ENCODE measurements at regions not wholly inside any gene's neighbourhood (a gene's known extent, or its start where the extent isn't known, plus 50 kb on each side); places are given as distances from the start of the nearest gene placed in this dataset.

DNA sequence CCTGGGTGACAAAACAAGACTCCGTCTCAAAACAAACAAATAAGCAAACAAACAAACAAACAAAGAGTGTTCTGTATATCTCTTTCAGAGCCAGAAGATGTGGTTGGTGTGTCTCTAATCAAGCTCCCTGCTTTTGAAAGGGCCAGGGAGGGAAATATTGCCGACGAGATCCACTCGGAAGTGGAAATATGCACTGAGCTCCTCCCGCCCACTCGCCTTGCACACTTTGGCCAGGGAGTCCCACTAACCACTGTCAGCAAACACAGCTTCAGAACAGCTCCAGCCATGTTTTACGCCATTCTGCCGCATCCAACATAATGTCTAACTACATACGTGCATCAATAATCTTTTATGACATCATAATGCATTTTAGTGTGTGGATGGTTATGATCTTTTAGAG, 155.5 kb upstream of the VSTM2B start:
- Histone ChIP-seq H3K27me3 (ENCODE audit: insufficient read depth) (peaks cover 16% of the 10 kb centered on the region; the same call in 1 of the 2 replicates), H4K20me1 (ENCODE audit: insufficient read depth) (no peaks in the 10 kb centered on the region), H3F3A (replicated peaks; ENCODE audit: insufficient read depth) (no peaks in the 10 kb centered on the region), H3K4me1 (ENCODE audit: control insufficient read depth in 1 of 2, insufficient read depth in 2 of 2, low read depth in 1 of 2, low read length in 1 of 2) (no peaks in the 10 kb centered on the region), H3K36me3 (replicated peaks in 1 of 2; ENCODE audit: control insufficient read depth in 1 of 2, insufficient read depth in 2 of 2, low read length in 1 of 2) (no peaks in the 10 kb centered on the region), H3K9ac (no peak overlapping the region), H2AFZ (ENCODE audit: low read depth) (no peak overlapping the region), H3K27ac (ENCODE audit: low read depth in 2 of 2, low read length in 1 of 2) (no peak overlapping the region), H3K4me3 (ENCODE audit: low read depth in 2 of 2, low read length in 1 of 2) (no peak overlapping the region), H3K79me2 (ENCODE audit: insufficient read depth) (no peaks in the 10 kb centered on the region), H3K4me2 (no peak overlapping the region), H3K9me3 (no peaks in the 10 kb centered on the region), H3K9me2 (no peaks in the 10 kb centered on the region)
- DNase-seq, result no peak
- WGBS (ENCODE audit: low lambda C conversion rate), result 38% methylated on average over 9 of the region's 9 CpGs
- CTCF ChIA-PET, result no interaction called here
- POLR2A ChIA-PET, result no interaction called here
- TF ChIP-seq, protein P1, sequence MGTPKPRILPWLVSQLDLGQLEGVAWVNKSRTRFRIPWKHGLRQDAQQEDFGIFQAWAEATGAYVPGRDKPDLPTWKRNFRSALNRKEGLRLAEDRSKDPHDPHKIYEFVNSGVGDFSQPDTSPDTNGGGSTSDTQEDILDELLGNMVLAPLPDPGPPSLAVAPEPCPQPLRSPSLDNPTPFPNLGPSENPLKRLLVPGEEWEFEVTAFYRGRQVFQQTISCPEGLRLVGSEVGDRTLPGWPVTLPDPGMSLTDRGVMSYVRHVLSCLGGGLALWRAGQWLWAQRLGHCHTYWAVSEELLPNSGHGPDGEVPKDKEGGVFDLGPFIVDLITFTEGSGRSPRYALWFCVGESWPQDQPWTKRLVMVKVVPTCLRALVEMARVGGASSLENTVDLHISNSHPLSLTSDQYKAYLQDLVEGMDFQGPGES (IDR thresholded peaks at IDR 0.05; ENCODE audit: low read depth, low read length), result no peak
- TF ChIP-seq ELF1 (IDR thresholded peaks at IDR 0.05) (no peak), TAF1 (IDR thresholded peaks at IDR 0.05; ENCODE audit: borderline replicate concordance, low read depth, low read length) (no peak), RFX5 (IDR thresholded peaks at IDR 0.05; ENCODE audit: low read length) (no peak), FOSL2 (IDR thresholded peaks at IDR 0.05; ENCODE audit: borderline replicate concordance, low read depth) (no peak)
- TF ChIP-seq, protein P2, sequence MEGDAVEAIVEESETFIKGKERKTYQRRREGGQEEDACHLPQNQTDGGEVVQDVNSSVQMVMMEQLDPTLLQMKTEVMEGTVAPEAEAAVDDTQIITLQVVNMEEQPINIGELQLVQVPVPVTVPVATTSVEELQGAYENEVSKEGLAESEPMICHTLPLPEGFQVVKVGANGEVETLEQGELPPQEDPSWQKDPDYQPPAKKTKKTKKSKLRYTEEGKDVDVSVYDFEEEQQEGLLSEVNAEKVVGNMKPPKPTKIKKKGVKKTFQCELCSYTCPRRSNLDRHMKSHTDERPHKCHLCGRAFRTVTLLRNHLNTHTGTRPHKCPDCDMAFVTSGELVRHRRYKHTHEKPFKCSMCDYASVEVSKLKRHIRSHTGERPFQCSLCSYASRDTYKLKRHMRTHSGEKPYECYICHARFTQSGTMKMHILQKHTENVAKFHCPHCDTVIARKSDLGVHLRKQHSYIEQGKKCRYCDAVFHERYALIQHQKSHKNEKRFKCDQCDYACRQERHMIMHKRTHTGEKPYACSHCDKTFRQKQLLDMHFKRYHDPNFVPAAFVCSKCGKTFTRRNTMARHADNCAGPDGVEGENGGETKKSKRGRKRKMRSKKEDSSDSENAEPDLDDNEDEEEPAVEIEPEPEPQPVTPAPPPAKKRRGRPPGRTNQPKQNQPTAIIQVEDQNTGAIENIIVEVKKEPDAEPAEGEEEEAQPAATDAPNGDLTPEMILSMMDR (IDR thresholded peaks at IDR 0.05), result no peak
- TF ChIP-seq, protein P3, sequence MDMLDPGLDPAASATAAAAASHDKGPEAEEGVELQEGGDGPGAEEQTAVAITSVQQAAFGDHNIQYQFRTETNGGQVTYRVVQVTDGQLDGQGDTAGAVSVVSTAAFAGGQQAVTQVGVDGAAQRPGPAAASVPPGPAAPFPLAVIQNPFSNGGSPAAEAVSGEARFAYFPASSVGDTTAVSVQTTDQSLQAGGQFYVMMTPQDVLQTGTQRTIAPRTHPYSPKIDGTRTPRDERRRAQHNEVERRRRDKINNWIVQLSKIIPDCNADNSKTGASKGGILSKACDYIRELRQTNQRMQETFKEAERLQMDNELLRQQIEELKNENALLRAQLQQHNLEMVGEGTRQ (IDR thresholded peaks at IDR 0.05; ENCODE audit: borderline replicate concordance, low read depth, low read length), result no peak

DNA sequence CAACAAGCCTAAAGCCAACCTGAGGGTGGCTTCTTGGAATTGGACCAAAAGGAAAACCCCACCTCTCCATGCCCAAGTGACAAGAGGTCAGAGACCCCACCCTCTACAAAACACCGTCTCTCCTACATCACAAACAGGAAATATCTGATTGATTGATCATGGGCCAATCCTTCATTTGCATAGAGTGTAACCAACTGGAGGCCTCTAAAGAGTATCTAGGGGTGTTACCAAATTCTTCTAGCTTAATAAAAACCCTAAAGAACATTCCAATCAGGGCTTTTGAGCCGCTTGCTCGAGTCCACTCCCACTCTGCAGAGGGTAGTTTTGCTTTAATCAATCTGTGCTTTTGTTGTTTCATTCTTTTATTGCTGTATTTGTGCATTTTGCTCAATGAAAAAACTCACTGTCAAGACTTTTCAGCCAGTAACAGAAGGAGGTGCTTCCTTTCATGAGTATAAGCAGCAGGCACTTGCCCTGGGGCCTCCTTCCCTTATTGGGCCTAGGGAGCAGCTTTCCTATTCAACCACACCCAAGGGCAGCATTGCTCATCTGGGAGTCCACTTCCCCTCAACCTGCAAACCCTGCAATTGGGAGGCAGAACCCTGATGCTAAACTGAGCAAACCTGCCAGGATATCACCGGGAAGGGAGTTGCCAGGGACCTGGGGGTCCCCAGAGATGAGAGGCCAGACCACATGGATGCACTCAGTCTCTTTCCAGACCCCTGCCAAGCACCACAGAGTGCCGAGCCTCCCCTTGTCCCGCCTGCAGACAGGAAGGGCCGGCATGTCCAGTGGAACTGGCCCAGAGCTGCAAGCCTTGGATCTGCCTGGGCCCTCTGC, 154.3 kb upstream of the VSTM2B start:
- H3K9me3 ChIP-seq, result no peaks in the 10 kb centered on the region
- no peaks in the 10 kb centered on the region for H3K79me2 ChIP-seq (ENCODE audit: insufficient read depth)
- H3K4me1 ChIP-seq (ENCODE audit: control insufficient read depth in 1 of 2, insufficient read depth in 2 of 2, low read depth in 1 of 2, low read length in 1 of 2), result no peaks in the 10 kb centered on the region
- CTCF ChIA-PET, result no interaction called here
- no peaks in the 10 kb centered on the region for H3F3A ChIP-seq (replicated peaks; ENCODE audit: insufficient read depth)
- H3K27ac ChIP-seq (ENCODE audit: low read depth in 2 of 2, low read length in 1 of 2), result no peak overlapping the region
- no peaks in the 10 kb centered on the region for H3K9me2 ChIP-seq
- H3K4me2 ChIP-seq, result no peak overlapping the region
- peaks cover 16% of the 10 kb centered on the region; the same call in 1 of the 2 replicates for H3K27me3 ChIP-seq (ENCODE audit: insufficient read depth)
- H3K4me3 ChIP-seq (ENCODE audit: low read depth in 2 of 2, low read length in 1 of 2), result no peak overlapping the region
- H3K36me3 ChIP-seq (replicated peaks in 1 of 2; ENCODE audit: control insufficient read depth in 1 of 2, insufficient read depth in 2 of 2, low read length in 1 of 2), result no peaks in the 10 kb centered on the region
- POLR2A ChIA-PET, result no interaction called here
- TF ChIP-seq EP300 (IDR thresholded peaks at IDR 0.05; ENCODE audit: borderline replicate concordance in 1 of 2, low read depth in 1 of 2, low read length in 1 of 2), result no peak
- TF ChIP-seq FOXJ3 (CRISPR knock-in tag; IDR thresholded peaks at IDR 0.05), result no peak
- TF ChIP-seq, protein P4, sequence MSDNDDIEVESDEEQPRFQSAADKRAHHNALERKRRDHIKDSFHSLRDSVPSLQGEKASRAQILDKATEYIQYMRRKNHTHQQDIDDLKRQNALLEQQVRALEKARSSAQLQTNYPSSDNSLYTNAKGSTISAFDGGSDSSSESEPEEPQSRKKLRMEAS (IDR thresholded peaks at IDR 0.05; ENCODE audit: low read depth), result no peak
- TF ChIP-seq RXRA (IDR thresholded peaks at IDR 0.05; ENCODE audit: borderline replicate concordance, low read depth), result no peak
- TF ChIP-seq NRF1 (IDR thresholded peaks at IDR 0.05; ENCODE audit: low read depth, low read length), result no peak
- no peak for TF ChIP-seq GABPA (IDR thresholded peaks at IDR 0.05; ENCODE audit: low read depth)
- no peak for TF ChIP-seq RFX5 (IDR thresholded peaks at IDR 0.05; ENCODE audit: low read length)
- no peak for TF ChIP-seq SIN3A (IDR thresholded peaks at IDR 0.05; ENCODE audit: borderline replicate concordance, low read depth, low read length)
- TF ChIP-seq, protein P5, sequence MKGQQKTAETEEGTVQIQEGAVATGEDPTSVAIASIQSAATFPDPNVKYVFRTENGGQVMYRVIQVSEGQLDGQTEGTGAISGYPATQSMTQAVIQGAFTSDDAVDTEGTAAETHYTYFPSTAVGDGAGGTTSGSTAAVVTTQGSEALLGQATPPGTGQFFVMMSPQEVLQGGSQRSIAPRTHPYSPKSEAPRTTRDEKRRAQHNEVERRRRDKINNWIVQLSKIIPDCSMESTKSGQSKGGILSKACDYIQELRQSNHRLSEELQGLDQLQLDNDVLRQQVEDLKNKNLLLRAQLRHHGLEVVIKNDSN (IDR thresholded peaks at IDR 0.05; ENCODE audit: borderline replicate concordance, low read depth), result no peak
- DNase-seq, result no peak
- H4K20me1 ChIP-seq (ENCODE audit: insufficient read depth), result no peaks in the 10 kb centered on the region
- H2AFZ ChIP-seq (ENCODE audit: low read depth), result no peak overlapping the region
- no peak overlapping the region for H3K9ac ChIP-seq
- 0% methylated on average over 7 of the region's 7 CpGs for WGBS (ENCODE audit: low lambda C conversion rate)

Measured in SK-N-SH (cell line).